ENCODE measurements at regions not wholly inside any gene's neighbourhood (a gene's known extent, or its start where the extent isn't known, plus 50 kb on each side); places are given as distances from the start of the nearest gene placed in this dataset.
"Not testable (repeated sequence)": the region's sequence is repeated elsewhere in the genome, so short reads cannot be mapped to it uniquely, and the experiment has no call there.

- DNase-seq: no peak
Observed at GRCh38 chr14:89564989-89565388, 148.0 kb upstream of the FOXN3 start.

DNA sequence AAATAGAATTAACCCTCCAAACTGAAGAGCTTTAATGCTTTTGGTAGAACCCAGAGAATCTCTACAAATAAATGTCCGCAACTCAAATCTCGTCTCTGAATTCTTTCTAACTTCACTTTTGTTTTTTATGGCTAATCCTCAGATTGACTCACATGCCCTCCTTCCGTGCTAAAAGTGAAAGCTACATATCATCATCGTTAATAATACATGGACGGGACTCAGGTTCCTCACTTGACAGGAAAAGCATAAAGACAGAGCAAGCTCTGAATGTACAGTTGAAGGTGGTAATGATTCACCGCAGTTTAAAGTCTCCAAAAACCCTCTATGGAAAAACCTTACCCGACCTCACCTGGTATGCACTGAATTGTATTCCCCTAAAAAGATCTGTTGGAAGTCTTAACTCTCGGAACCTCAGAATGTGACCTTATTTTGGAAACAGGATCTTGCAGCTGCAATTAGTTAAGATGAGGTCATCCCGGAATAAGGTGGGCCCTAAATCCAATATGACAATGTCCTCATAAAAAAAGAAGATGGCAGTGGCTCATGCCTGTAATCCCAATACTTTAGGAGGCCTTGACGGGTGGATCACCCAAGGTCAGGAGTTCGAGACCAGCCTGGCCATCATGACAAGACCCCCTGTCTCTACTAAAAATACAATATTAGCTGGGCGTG is 147.4 kb upstream of the FOXN3 start:
- DNase-seq: no peak

GRCh38 chr14:89563471-89563870 is 146.4 kb upstream of the FOXN3 start:
- no peak for DNase-seq

GRCh38 chr14:89551955-89552354 is 134.9 kb upstream of the FOXN3 start:
- no peak for DNase-seq

GRCh38 chr14:89551432-89551831 is 134.4 kb upstream of the FOXN3 start:
- no peak for DNase-seq

DNA sequence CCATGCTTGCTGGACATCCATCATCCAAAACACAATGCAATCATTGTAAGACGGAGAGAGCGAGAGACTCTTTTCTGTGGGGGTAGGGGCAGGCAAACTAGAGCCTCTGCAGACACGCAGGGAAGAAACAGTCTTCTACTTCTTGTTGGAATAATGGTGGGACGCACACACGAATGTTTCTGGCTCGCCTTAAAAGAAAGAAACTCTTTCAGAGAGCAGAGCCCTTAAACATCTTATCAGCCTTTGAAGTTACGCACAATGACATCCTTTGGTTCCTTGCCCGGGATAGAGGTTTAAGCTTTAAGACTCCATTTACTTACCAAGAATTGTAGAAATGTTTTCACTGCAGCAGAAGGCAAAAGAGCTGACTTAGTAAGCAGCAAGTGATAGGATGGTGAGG is 133.8 kb upstream of the FOXN3 start:
- DNase-seq: no peak

DNA sequence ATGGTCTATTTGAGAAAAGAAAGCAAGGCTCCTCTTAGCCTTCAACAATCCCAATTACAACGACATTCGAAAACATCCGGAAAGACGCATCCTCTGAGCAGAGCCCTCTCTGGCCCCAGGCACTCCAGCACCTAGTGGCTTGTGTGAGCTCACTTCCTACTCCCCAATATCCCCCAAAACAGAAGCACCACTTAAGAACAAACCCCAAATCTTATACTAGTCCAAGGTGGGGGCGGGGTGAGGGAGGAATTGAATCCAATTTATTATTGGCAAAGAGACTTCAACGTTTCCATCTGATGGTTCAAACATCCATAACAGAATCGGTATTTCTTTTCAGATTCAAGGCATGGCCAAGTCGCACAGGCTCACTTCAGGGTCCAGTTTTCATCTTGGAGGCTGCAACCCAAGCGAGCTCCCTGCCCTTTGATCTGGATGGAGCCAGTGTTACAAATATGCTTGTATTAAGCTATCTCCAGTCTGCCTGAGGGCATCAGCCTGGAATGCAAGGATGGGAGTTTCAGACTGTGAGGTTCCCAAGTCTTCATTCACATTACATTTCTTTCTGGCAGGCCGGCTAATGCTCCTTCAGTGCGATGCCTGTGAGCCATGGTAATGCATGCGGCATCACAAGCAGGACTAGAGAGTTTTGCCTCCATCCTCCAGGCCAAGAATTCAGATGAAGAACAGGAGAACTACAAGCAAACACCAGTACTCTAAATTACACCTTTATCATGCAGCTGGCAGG is 132.5 kb upstream of the FOXN3 start:
- DNase-seq: no peak

- DNase-seq: not testable (repeated sequence)
Observed at GRCh38 chr14:89547047-89547446, 130.0 kb upstream of the FOXN3 start.

DNA sequence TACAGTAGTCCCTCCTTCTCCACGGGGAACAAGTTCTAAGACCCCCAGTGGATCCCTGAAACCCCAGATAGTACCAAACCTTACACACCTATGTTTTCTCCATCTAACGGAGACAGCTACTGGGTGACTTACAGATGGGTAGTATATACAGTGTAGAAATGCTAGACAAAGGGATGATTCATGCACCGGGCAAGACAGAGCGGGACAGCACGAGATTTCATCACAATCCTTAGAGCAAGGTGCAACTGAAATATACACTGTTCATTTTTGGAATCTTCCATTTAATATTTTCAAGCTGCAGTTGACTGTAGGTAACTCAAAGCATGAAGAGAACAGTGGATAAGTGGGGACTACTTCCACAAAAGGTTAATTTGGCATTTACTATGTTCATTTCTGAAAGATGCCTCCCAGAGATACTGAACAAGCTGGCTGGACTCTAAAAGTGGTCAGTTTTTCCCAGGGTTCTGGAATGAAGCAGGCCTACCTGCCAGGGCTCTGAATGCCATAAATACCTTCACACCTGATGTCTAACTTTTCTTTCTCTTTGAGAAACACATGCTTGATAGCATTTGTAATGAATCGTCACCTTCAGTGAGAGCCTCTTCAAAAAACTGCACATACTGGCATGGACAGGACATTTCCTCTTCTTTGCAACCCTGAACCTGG is 127.7 kb upstream of the FOXN3 start:
- no peak for DNase-seq

DNA sequence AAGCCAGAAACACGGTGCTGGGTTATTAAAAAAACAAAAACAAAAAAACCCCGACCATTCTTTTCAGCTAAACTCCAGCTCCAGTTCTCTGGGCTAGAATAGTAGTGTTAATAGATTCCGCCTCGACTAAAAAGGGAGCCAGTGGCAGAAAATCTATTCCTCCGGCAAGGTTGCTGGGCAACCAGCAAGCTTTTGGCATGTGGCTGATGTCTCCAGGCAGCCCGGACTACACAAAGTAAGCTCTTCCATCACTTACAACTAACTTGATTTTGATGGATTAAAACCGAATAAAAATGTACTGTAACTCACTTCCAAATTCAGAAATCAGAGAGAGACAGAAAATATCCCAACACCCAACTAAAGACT is 126.4 kb upstream of the FOXN3 start:
- no peak for DNase-seq

- no peak for DNase-seq
Observed at GRCh38 chr14:89542786-89543424, 125.9 kb upstream of the FOXN3 start.

DNA sequence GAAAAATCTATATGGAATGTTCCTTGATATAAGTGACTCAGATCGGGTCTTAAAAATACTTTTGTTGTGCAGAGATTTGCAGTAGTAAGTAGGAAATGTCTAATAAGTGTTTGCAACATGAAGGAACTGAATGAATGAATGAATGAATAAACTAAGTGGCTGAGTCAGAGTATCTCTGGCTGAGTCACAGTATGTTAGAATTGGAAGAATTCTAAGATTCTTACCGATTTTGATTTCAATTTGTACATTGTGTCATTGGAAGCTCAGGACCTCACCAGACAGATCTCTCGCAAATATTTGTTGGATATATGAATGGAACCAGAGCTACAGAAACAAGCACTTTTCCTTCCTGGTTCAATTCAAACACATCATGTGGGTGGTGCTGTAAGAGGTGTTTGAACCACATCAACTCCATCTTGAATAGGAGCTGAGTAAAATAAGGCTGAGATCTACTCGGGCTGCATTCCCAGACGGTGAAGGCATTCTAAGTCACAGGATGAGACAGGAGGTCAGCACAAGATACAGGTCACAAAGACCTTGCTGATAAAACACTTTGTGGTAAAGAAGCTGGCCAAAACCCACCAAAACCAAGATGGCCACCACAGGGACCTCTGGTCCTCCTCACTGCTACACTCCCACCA is 123.9 kb upstream of the FOXN3 start:
- no peak for DNase-seq

DNA sequence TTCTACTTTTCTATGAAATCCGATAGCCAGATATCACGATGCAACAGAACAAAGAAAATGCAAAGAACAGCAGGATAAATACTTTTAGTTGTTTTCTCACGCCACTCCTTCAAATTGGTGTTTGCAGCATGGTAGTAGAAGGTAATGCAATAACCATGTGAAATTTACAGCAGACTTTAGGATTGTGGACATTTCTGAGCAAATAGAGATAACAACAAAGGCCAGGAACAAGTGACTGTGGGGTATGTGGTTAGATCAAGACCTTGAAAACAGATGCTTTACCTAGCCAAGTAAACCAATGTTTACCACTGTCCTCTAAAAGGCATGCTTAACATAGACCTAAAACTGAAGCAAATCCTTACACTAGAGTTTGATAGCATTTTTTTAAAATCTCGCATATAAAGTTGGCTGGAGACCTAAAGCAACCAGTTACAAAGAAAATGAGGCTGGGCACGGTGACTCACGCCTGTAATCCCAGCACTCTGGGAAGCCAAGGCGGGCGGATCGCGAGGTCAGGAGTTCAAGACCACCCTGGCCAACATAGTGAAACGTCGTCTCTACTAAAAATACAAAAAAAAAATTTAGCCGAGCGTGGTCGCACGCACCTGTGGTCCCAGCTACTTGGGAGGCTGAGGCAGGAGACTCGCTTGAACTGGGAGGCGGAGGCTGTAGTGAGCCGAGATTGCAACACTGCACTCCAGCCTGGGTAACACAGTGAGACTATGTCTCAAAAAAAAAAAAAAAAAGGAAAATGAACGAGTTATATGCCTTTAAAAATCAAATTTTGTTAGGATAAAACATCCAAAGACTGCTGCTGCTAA is 123.2 kb upstream of the FOXN3 start:
- DNase-seq: no peak

GRCh38 chr14:89537911-89538310 is 120.9 kb upstream of the FOXN3 start:
- DNase-seq: no peak

- DNase-seq: no peak
Observed at GRCh38 chr14:89534902-89535685, 118.1 kb upstream of the FOXN3 start.

DNA sequence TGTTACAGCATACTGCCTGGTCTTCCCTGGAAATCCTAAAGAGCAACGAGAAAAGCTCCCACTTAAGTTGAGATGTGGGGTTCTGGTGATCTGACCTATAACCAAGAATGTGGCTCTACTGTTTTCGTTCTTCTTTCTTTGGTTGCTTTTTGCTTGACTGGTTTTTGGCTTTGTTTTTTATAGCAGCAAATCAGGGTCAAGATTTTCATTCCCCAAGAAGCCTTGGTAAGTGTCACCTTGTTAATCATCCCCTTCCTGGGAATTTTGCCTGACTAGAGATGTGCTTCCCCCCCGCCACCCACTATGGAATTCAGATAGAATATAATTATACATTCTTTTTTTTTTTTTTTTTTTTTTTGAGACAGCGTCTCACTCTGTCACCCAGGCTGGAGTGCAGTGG is 116.7 kb upstream of the FOXN3 start:
- no peak for DNase-seq

DNA sequence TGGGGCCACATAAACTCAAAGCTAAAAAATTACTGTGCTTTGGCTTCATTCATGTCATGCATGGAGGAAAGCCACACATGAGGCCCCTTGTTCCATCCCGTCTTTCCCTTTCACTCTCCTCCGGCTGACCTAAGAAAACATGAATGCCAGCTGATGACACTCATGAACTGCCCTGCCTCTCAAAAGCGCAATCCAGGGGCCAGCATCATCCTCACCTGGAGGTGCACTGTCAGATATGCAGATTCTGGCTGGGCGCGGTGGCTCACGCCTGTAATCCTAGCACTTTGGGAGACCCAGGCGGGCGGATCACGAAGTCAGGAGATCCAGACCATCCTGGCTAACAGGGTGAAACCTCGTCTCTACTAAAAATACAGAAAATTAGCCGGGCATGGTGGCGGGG is 116.1 kb upstream of the FOXN3 start:
- DNase-seq: no peak

DNA sequence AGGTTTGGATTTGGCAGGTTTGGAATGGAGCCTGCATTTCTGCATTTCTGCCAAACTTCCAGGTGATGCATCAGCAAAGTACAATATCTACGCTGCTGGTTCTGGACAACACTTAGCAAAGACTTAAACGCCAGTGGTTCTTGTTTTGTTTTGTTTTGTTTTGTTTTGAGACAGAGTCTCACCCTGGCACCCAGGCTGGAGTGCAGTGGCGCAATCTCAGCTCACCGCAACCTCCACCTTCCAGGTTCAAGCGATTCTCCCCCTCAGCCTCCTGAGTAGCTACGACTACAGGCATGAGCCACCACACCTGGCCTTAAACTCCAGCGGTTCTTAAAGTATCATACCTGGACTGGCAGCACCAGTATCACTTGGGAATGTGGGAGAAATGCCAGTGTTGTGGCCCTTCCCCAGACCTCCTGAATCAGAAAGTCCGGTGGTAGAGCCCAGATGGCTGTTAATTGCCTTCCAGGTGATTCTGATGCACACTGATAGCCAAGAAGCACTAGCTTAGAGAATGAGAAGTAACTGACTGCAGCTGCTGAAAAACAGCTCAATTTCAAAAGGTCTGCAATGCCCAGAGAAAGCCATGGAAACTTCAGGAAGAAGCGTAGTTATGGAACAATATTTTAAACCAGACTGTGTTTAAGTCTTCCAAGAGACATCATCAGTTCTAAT is 114.8 kb upstream of the FOXN3 start:
- DNase-seq: no peak

DNA sequence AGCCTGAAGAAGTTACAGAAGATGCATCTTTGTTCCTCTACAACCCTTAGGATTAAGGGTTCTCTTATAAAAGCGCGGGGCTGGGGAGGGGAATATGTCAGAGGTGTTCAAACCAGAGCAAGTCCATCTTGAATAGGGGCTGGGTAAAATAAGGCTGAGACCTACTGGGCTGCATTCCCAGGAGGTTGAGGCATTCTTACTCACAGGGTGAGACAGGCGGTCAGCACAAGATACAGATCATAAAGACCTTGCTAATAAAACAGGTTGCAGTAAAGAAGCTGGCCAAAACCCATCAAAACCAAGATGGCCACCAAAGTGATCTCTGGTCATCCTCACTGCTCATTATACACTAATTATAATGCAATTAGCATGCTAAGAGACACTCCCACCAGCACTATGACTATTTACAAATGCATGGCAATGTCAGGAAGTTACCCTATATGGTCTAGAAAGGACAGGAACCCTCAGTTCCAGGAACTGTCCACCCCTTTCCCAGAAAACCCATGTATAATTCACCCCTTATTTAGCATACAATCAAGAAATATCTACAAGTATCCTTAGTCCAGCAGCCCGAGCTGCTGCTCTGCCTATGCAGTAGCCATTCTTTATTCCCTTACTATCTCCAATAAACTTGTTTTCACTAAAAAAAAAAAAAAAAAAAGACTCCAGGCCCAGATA is 108.1 kb upstream of the FOXN3 start:
- DNase-seq: no peak

- no peak for DNase-seq
Observed at GRCh38 chr14:89524412-89524811, 107.4 kb upstream of the FOXN3 start.

Measured in stimulated activated CD8-positive, alpha-beta memory T cell treated with anti-CD3 and anti-CD28 coated beads, Interleukin-4, amount 100 ng/mL, for 48 hours (primary cell).